ENCODE measurements at regions not wholly inside any gene's neighbourhood (a gene's known extent, or its start where the extent isn't known, plus 50 kb on each side); places are given as distances from the start of the nearest gene placed in this dataset.

DNA sequence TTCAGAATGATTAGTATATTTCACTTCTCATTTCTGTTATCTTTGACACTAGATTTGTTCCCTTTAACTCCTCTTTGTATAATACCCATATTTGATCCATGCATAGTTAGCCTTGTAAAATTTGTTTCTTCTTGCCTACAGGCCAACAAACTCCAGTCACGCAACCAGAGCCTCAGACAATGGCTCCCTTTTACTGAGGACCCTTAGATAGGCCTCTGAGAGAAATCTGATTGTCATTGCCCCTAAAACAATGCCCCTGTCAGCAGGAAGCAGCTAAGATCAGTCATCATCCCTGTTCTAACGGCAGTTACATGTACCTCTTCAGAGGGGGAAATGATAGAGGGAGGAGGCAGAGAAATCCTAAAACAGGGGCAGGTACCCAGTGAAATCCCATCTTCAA is 190.6 kb upstream of the TENT5D start:
- TF ChIP-seq, protein P1, sequence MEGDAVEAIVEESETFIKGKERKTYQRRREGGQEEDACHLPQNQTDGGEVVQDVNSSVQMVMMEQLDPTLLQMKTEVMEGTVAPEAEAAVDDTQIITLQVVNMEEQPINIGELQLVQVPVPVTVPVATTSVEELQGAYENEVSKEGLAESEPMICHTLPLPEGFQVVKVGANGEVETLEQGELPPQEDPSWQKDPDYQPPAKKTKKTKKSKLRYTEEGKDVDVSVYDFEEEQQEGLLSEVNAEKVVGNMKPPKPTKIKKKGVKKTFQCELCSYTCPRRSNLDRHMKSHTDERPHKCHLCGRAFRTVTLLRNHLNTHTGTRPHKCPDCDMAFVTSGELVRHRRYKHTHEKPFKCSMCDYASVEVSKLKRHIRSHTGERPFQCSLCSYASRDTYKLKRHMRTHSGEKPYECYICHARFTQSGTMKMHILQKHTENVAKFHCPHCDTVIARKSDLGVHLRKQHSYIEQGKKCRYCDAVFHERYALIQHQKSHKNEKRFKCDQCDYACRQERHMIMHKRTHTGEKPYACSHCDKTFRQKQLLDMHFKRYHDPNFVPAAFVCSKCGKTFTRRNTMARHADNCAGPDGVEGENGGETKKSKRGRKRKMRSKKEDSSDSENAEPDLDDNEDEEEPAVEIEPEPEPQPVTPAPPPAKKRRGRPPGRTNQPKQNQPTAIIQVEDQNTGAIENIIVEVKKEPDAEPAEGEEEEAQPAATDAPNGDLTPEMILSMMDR (conservative IDR thresholded peaks at IDR 0.05), result no peak
- TF ChIP-seq EZH2 (IDR thresholded peaks at IDR 0.05; ENCODE audit: low read depth), result no peak
